Dendritic cell treated with granulocyte-macrophage colony-stimulating factor and Interleukin-4, amounts not matched to agents 40 ng/mL and 50 ng/mL, for 4 days (primary cell): ENCODE measurements at regions not wholly inside any gene's neighbourhood (a gene's known extent, or its start where the extent isn't known, plus 50 kb on each side); places are given as distances from the start of the nearest gene placed in this dataset.
"Not testable (repeated sequence)": the region's sequence is repeated elsewhere in the genome, so short reads cannot be mapped to it uniquely, and the experiment has no call there.

Experiments
- H3K27ac Mint-ChIP-seq: one replicate; pipeline ENCODE4 v1.8.0; 2022; ENCODE audit warnings: mild to moderate bottlenecking, mixed read lengths
- H3K27me3 Mint-ChIP-seq: one replicate; pipeline ENCODE4 v1.8.0; 2022; ENCODE audit warnings: mild to moderate bottlenecking, mixed read lengths
- H3K36me3 Mint-ChIP-seq: one replicate; pipeline ENCODE4 v1.8.0; 2022; ENCODE audit warnings: low read depth, mixed read lengths
- H3K4me1 Mint-ChIP-seq: one replicate; pipeline ENCODE4 v1.8.0; 2022; ENCODE audit warnings: low read depth, mixed read lengths
- H3K4me3 Mint-ChIP-seq: one replicate; pipeline ENCODE4 v1.8.0; 2022; ENCODE audit warnings: mild to moderate bottlenecking, moderate library complexity, mixed read lengths
- H3K9me3 Mint-ChIP-seq: one replicate; pipeline ENCODE4 v1.8.0; 2022; ENCODE audit warnings: mixed read lengths
- intact Hi-C: fragments of 100-400 bp; cut with micrococcal nuclease; formaldehyde crosslinking; loops from one replicate; pipeline ENCODE4 v1.15.0; 2022

- H3K9me3 Mint-ChIP-seq, intact Hi-C loops, H3K4me1 Mint-ChIP-seq, H3K36me3 Mint-ChIP-seq, H3K4me3 Mint-ChIP-seq, H3K27me3 Mint-ChIP-seq, H3K27ac Mint-ChIP-seq: not testable (repeated sequence)
Measured at GRCh38 chr7:26424319-26424718, 132.7 kb downstream of the SNX10 start.

DNA sequence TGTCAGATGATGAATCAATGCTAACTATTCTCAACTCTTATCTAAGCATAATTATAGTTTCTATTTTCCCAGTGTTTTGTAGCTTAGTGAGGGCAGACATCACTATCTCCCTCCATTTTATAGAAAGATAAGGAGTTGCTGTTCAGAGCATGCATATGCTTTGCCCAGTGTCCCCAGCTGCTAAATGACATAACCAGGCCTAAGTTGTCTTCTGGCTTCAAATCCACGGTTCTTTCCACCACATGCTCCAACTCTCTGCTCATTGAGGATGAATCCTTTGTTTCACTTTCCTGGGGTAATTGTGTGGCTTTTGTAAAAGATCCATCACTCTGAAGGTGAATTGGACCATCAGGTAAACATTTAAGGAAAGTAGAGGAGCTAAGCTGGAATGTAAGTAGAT lies 134.0 kb downstream of the SNX10 start:
- Mint-ChIP-seq H3K4me1 (peaks cover 5% of the 10 kb centered on the region), H3K9me3 (peaks cover 7% of the 10 kb centered on the region), H3K36me3 (no peaks in the 10 kb centered on the region), H3K27ac (no peak overlapping the region), H3K27me3 (no peaks in the 10 kb centered on the region), H3K4me3 (no peak overlapping the region)
- intact Hi-C loops, result no loop called here

DNA sequence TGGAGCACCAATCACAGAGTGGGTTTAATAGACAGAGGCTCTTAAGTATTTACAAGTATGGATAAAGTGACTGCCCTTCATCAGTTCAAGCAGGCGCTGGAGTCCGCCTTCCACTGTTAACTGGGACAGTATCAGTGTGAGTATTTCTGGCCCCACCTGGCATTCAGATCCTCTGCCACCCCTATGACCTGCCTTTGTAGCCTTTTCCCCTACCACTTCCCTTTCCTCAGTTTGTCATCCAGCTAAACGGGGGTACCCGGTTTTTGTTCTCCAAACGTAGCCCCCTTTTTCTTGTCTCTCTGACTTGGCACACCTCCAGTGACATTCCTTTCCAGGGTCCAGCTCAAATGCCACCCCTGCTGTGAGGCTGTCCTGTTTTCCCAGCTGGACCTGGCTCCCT lies 134.4 kb downstream of the SNX10 start:
- no peak overlapping the region for H3K4me3 Mint-ChIP-seq
- no peak overlapping the region for H3K27ac Mint-ChIP-seq
- intact Hi-C loops, result no loop called here
- peaks cover 7% of the 10 kb centered on the region for H3K9me3 Mint-ChIP-seq
- H3K36me3 Mint-ChIP-seq, result no peaks in the 10 kb centered on the region
- H3K27me3 Mint-ChIP-seq, result no peaks in the 10 kb centered on the region
- peaks cover 5% of the 10 kb centered on the region for H3K4me1 Mint-ChIP-seq

DNA sequence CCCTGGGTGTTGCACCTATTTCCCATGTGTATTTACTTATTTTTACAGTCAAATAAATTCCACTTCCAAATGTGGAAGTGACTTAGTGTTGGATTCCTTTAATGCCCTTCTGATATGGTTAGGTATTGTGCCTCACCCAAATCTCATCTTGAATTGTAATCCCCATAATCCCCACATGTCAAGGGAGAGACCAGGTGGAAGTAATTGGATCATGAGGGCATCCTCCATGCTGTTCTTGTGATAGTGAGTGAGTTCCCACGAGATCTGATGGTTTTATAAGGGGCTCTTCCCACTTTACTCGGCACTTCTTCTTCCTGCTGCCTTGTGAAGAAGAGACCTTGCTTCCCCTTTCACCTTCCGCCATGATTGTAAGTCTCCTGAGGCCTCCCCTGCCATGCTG lies 136.9 kb downstream of the SNX10 start:
- H3K9me3 Mint-ChIP-seq, result peaks cover 7% of the 10 kb centered on the region
- H3K4me1 Mint-ChIP-seq, result no peaks in the 10 kb centered on the region
- no peaks in the 10 kb centered on the region for H3K36me3 Mint-ChIP-seq
- intact Hi-C loops, result no loop called here
- H3K27me3 Mint-ChIP-seq, result no peaks in the 10 kb centered on the region
- no peak overlapping the region for H3K4me3 Mint-ChIP-seq
- H3K27ac Mint-ChIP-seq, result no peak overlapping the region

DNA sequence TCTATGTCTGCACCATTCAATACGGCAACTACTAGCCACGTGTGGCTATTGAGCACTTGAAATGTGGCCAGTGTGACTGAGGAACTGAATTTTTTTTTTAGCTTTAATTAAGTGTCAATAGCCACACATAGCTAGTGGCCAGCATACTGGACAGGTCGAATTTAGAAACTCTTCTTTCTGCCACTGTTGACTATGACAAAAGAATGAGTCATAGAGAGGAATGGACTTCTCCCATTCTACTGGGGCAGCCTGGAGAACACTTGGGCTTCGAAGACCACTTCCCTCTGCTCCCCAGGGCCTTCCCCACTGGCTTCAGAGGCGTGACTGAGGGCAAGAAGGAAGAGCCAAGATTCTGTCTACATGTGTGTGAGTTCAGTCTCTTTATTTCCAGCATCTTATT lies 137.5 kb downstream of the SNX10 start:
- Mint-ChIP-seq H3K4me1 (no peaks in the 10 kb centered on the region), H3K9me3 (peaks cover 7% of the 10 kb centered on the region), H3K4me3 (no peak overlapping the region), H3K27me3 (peaks cover 2% of the 10 kb centered on the region), H3K36me3 (no peaks in the 10 kb centered on the region), H3K27ac (no peak overlapping the region)
- intact Hi-C loops, result no loop called here

DNA sequence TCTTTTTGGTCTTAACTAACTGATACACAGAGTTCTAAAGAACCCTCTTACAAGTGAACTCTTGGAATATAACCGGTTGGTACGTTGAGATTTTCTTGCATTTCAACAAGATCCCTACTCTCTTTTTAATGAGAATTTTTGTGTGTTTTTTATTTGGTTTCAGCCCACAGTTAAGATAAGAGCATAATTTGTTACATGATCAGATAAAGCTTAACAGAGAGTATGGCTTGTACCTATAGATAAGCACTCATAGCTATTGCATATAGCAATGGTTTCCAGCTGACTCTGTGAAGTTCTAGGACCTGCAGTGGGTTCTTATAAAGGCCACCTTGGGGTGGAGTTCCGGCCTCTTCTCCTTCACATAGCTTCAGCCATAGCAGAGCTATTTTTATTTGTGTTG lies 143.3 kb downstream of the SNX10 start:
- Mint-ChIP-seq H3K4me1 (peaks cover 19% of the 10 kb centered on the region), H3K9me3 (no peaks in the 10 kb centered on the region), H3K27ac (no peak overlapping the region), H3K4me3 (no peak overlapping the region), H3K27me3 (peaks cover 2% of the 10 kb centered on the region), H3K36me3 (no peaks in the 10 kb centered on the region)
- intact Hi-C loops, result no loop called here

DNA sequence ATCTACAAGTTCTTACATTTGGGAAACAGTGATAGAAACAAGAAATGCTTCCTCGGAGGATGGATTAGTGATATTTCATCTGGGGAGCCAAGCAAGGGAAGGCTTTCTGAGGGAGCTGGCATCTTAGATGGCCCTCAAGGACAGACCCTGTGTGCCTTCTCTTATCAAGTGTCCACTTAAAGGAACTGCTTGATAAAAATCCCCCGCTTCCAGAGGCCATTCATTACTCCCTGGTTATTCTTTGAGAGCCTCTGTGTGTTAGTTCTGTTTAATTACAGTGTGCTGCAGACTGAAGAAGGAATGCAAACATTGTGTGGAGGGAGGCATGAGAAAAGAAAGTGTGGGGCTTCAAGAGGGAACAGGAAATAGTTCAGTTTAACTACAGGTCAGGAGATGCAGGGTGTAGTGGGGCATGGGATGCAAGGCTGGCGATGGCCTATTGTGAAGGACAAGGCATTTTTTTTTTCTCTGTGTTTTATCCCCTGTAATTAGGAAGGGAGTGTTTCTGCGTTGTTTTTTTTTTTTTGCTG lies 145.4 kb downstream of the SNX10 start:
- no peak overlapping the region for H3K27ac Mint-ChIP-seq
- intact Hi-C loops, result no loop called here
- peaks cover 2% of the 10 kb centered on the region for H3K27me3 Mint-ChIP-seq
- no peaks in the 10 kb centered on the region for H3K36me3 Mint-ChIP-seq
- peaks cover 19% of the 10 kb centered on the region for H3K4me1 Mint-ChIP-seq
- no peak overlapping the region for H3K4me3 Mint-ChIP-seq
- H3K9me3 Mint-ChIP-seq, result no peaks in the 10 kb centered on the region

DNA sequence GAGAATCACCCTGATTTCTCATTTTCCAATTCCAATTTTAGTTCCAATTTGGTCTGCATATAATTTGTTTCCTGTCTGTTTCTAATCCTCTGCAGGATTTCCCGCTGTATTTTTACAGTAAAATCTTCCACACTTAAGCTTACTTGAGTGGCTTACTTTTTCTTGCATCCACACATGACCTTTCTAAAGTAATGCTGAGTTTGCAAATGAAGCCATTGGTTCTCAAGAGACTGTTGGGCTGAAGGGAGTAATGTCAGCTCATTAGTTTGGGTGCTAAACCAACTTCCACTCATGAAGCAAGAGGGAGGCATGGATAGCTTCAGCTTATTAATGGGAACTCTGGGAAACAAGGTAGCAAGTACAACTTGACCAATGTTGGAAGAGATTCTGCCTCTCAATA lies 146.4 kb downstream of the SNX10 start:
- H3K27me3 Mint-ChIP-seq, result peaks cover 2% of the 10 kb centered on the region
- H3K4me3 Mint-ChIP-seq, result no peak overlapping the region
- no peaks in the 10 kb centered on the region for H3K9me3 Mint-ChIP-seq
- H3K27ac Mint-ChIP-seq, result no peak overlapping the region
- intact Hi-C loops, result no loop called here
- no peaks in the 10 kb centered on the region for H3K36me3 Mint-ChIP-seq
- peaks cover 19% of the 10 kb centered on the region for H3K4me1 Mint-ChIP-seq

DNA sequence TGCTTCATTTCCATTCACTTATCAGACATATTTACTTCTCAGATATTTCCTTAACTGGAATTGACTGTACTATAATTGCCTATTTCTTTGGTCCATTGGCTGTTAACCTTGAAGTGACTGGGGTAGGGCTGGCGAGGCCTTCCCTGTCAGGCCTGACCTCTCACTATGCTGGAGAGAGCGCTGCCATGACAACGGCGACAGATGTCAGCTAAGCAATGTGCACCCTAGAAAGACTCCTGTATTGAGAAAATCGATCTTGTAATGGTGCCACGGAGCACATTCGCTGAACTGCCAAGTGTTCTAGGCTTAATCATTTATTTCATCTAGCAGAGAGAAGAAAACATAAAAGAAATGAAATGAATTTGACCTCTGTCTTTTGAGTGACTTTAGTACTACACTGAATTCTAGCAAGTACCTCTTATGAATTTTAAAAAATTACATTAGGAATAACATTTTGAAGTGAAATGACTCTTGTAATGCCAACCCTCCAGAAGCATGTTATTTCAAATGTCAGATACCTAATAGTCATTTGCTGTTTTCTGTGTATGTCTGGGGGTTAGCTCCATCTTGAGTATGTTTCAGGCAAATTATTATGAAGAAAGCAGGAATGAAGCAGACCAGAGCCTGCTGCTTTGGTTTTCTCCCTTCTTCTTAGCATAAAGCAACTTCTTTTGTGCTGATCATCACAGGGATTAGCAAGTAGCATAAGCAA lies 148.0 kb downstream of the SNX10 start:
- no peaks in the 10 kb centered on the region for H3K9me3 Mint-ChIP-seq
- no peaks in the 10 kb centered on the region for H3K27me3 Mint-ChIP-seq
- intact Hi-C loops, result no loop called here
- H3K27ac Mint-ChIP-seq, result no peak overlapping the region
- no peak overlapping the region for H3K4me3 Mint-ChIP-seq
- peaks cover 19% of the 10 kb centered on the region for H3K4me1 Mint-ChIP-seq
- no peaks in the 10 kb centered on the region for H3K36me3 Mint-ChIP-seq

DNA sequence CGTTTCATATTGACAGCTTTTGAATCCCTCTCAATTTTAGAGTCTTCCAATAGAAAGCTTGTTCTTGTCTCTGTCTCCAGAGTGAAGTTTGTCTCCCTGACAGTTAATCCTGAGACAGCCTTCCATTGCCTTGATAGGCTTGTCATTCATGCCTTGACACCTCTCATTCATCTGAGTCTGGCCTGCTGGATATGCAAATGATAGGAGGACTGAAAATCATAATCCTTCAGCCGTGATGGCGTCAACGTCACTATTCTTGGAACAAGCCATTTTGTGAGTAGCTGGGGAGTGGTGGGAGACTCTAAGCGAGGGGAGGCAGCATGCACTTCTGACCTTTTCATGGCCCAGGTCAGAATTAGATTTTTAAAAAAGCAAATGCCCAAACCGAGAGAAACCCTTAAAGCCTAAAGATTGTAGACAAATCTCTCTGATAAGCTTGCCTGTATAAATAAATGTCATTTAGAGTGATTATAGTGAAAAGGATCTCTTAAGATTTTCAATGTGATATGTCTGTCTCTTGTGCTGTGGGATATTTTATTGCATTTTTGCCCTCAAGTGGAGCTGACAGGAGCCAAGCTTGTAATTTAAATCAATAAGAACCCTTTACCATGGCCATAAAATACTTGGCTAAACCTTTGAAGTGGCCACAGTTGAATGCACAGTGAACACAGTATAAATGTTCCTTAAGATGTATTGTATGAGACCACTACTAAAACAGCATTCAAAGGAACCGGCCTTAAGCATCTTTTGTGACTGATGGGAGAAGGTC lies 148.8 kb downstream of the SNX10 start:
- H3K27ac Mint-ChIP-seq, result no peak overlapping the region
- no peaks in the 10 kb centered on the region for H3K27me3 Mint-ChIP-seq
- no peaks in the 10 kb centered on the region for H3K36me3 Mint-ChIP-seq
- H3K9me3 Mint-ChIP-seq, result no peaks in the 10 kb centered on the region
- no peak overlapping the region for H3K4me3 Mint-ChIP-seq
- intact Hi-C loops, result no loop called here
- peaks cover 12% of the 10 kb centered on the region for H3K4me1 Mint-ChIP-seq

DNA sequence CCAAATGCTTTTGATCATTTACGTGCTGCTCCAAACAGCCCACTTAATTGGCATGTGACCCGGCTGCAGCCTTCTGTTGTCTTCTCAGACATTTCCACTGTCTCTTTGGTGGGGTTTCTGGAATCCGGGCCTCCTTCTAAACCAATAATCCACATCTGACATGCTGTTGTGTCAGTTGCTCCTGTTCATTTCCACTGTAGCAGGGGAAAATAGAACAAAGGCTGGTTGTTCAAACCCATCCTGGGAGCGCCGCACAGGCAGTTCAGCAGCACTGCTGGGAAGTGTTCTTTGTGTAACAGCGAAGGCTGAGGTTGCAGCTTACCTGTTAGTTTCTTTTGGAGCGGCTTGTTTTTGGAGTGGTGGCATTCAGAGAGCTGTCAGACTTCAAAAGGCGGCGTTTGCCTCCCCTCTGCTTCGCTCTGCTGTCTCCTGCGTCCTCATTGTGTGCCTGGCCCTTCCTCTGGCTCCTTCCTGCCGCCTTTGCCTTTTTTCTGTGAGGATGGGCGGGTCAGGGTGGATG lies 149.4 kb downstream of the SNX10 start:
- intact Hi-C loops, result no loop called here
- H3K4me1 Mint-ChIP-seq, result peaks cover 6% of the 10 kb centered on the region

GRCh38 chr7:26441611-26442277 lies 150.1 kb downstream of the SNX10 start:
- Mint-ChIP-seq H3K27me3 (peaks cover 1% of the 10 kb centered on the region), H3K36me3 (no peaks in the 10 kb centered on the region)
- intact Hi-C loops, result no loop called here

More for the DNA sequence above, 149.4 kb downstream of the SNX10 start:
- Mint-ChIP-seq H3K27me3 (no peaks in the 10 kb centered on the region), H3K27ac (no peak overlapping the region), H3K4me3 (no peak overlapping the region), H3K36me3 (no peaks in the 10 kb centered on the region), H3K9me3 (no peaks in the 10 kb centered on the region)

GRCh38 chr7:26443006-26443405 lies 151.3 kb downstream of the SNX10 start:
- H3K9me3 Mint-ChIP-seq, result no peaks in the 10 kb centered on the region
- H3K4me1 Mint-ChIP-seq, result no peaks in the 10 kb centered on the region
- intact Hi-C loops, result no loop called here
- H3K4me3 Mint-ChIP-seq, result no peak overlapping the region
- no peak overlapping the region for H3K27ac Mint-ChIP-seq
- peaks cover 3% of the 10 kb centered on the region for H3K27me3 Mint-ChIP-seq
- no peaks in the 10 kb centered on the region for H3K36me3 Mint-ChIP-seq

More at GRCh38 chr7:26441611-26442277, 150.1 kb downstream of the SNX10 start:
- Mint-ChIP-seq H3K4me3 (no peak overlapping the region), H3K4me1 (no peaks in the 10 kb centered on the region), H3K9me3 (no peaks in the 10 kb centered on the region), H3K27ac (no peak overlapping the region)

GRCh38 chr7:26443751-26444150 lies 152.1 kb downstream of the SNX10 start:
- Mint-ChIP-seq H3K36me3 (no peaks in the 10 kb centered on the region), H3K27me3 (peaks cover 6% of the 10 kb centered on the region), H3K4me1 (no peaks in the 10 kb centered on the region), H3K9me3 (no peaks in the 10 kb centered on the region), H3K4me3 (no peak overlapping the region), H3K27ac (no peak overlapping the region)
- intact Hi-C loops, result no loop called here
